GM21723 (cell line): ENCODE measurements at regions not wholly inside any gene's neighbourhood (a gene's known extent, or its start where the extent isn't known, plus 50 kb on each side); places are given as distances from the start of the nearest gene placed in this dataset.

Source experiments
- ATAC-seq: cut with Tn5 transposase; IDR thresholded peaks from one replicate; pipeline ENCODE4 v1.9.1; 2021; ENCODE audit warnings: mild to moderate bottlenecking, moderate library complexity; ENCODE audit not compliant: unreplicated experiment

GRCh38 chr10:16341637-16342036 is 95.2 kb upstream of the PTER start:
- no peak for ATAC-seq

- no peak for ATAC-seq
Observed at GRCh38 chr10:16348891-16349290, 87.9 kb upstream of the PTER start.

GRCh38 chr10:16352146-16352545 is 84.7 kb upstream of the PTER start:
- no peak for ATAC-seq

GRCh38 chr10:16360001-16360400 is 76.8 kb upstream of the PTER start:
- no peak for ATAC-seq

GRCh38 chr10:16360425-16360824 is 76.4 kb upstream of the PTER start:
- ATAC-seq, result no peak

GRCh38 chr10:16361086-16361485 is 75.7 kb upstream of the PTER start:
- no peak for ATAC-seq

- no peak for ATAC-seq
Observed at GRCh38 chr10:16363741-16364140, 73.1 kb upstream of the PTER start.

- no peak for ATAC-seq
Observed at GRCh38 chr10:16367621-16368292, 69.1 kb upstream of the PTER start.

- no peak for ATAC-seq
Observed at GRCh38 chr10:16381083-16381482, 55.7 kb upstream of the PTER start.

- no peak for ATAC-seq
Observed at GRCh38 chr10:16384021-16384420, 52.8 kb upstream of the PTER start.

- no peak for ATAC-seq
Observed at GRCh38 chr10:16386855-16387254, 50.0 kb upstream of the PTER start.
